Jurkat, Clone E6-1 (cell line): ENCODE measurements at regions not wholly inside any gene's neighbourhood (a gene's known extent, or its start where the extent isn't known, plus 50 kb on each side); places are given as distances from the start of the nearest gene placed in this dataset.
A peak's percentile ranks its signal among the peaks of the same experiment; 100 is the strongest.

ENCODE experiments used
- DNase-seq: peaks from one replicate; pipeline ENCODE4 v3.0.0-alpha.2; 2011; ENCODE audit warnings: low read depth, low spot score
- H3K4me3 ChIP-seq: 2 replicates; pipeline ENCODE4 v1.5.1; 2011; ENCODE audit warnings: mild to moderate bottlenecking, low read length, control low read depth, moderate library complexity

DNA sequence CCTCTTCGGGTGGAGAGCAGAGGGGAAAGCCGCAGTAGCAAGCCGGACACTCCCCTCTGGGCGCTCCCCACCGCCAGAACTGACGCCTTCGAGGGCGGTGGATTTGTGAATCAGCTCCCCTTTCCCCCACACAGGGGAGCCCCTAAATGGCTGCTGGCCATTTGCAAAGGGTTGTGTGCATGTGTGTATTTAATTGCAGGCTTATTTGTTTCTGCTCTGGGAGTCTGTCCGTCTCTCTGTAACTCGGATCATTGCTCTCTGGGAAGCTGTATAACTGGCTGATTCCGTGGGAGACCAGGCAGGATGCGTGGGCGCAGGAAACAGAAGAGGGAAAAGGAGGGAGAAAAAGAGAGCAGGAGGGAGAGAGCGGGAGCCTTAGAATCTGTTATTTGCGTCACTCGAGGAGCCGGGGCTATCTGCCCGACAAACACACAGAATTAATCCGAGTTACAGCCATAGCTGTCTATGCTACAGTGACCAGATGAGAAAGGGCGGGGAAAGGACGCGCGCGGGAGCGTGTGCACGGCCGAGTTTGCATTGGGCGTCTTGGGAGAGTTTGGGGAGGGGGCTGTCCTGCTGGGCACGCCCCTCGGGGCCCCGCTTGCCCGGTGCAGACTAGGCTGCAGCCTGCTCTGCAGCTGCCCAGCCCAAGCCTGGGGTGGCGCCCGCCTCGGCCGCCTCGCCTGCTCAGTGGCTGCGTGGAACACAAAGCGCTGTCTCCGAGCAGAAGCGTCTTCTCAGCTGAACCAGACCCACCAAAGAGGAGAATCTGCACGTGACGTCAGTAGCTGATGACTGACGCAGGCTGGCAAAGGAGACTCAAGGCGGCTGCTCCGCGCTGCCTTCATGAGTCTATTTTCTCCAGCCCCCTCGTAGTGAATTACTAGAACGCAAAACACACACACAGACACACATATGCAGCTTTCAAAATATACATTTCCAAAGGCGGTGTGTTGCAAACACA lies 105.3 kb upstream of the HSD17B12 start:
- H3K4me3 ChIP-seq = no peak overlapping the region
- DNase-seq = no peak

DNA sequence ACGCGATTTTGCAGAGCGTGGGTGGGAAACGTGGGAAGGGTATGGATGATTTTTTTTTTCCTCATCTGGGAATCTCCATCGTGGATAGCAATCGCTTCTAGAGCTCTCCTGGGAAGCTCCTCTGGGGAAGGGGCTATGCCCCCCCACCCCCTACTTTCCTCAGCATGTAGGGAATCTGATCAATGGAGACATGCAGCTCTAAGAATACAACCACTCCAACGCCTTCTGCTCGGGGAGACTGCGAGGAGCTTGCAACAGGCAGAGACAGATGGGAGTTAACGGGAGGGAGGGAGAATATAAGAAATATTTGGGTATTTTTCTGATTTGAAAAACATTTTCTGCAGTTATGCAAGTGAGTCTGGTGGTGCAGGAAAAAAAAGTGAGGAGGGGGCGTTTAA lies 104.6 kb upstream of the HSD17B12 start:
- no peak overlapping the region for H3K4me3 ChIP-seq
- no peak for DNase-seq

DNA sequence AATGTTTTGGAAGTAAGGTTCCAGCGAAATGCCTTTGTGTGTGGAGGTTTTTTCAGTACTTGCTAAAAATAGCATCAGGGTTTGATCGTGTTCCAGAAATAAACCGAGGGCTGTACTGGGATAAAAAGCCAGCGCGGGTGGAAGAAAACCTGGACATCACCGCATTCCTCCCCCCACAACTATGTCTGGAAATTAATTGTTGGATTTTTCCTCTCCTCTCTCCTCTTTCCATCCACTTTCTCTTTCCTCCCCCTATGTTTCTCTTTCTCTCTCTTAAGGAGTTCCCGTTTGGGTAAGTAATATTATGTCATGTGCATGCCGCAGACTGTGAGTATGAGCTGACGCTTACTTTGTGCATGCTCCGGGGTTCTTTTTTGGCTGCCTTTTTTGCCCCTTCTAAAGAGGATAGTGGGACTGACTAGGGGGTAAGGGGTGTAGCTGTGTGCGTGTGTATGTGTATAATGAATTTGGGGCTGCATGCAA lies 104.2 kb upstream of the HSD17B12 start:
- H3K4me3 ChIP-seq = no peak overlapping the region
- DNase-seq = no peak

DNA sequence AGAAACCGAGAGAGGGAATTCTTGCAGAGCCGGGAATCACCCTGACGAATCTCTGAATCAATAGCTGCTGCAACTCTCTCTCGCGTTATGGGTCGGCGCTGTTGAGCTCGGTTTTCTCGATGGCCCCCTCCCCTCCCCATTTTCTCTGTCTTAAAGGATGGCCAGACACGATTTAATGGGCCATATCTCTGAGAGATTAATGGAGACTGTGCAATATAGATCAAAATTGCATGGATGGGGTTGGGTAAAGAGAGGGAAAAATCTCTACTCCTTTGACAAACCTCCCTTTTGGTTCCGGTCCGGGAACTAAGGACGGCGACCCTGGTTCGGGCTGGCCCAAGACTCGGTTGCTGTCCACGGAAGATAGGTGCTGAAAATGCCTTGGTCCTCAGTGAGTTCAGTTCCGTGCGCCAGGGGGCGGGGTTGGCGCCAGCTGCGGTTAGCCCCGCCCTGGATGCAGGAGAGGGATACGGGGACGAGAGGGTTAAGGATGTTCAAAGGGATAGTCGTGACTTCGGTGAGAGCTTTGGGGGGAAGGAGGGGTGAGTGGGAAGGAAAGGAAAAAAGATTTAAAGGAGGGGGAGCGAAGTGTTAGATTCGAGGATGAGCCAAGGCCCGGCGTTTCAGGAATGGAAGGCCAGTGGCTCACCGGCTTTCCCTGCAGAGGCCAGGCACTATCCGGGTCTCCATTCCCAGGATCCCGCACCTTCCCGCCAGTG lies 103.6 kb upstream of the HSD17B12 start:
- DNase-seq = peak; percentile 39
- H3K4me3 ChIP-seq = no peak overlapping the region

DNA sequence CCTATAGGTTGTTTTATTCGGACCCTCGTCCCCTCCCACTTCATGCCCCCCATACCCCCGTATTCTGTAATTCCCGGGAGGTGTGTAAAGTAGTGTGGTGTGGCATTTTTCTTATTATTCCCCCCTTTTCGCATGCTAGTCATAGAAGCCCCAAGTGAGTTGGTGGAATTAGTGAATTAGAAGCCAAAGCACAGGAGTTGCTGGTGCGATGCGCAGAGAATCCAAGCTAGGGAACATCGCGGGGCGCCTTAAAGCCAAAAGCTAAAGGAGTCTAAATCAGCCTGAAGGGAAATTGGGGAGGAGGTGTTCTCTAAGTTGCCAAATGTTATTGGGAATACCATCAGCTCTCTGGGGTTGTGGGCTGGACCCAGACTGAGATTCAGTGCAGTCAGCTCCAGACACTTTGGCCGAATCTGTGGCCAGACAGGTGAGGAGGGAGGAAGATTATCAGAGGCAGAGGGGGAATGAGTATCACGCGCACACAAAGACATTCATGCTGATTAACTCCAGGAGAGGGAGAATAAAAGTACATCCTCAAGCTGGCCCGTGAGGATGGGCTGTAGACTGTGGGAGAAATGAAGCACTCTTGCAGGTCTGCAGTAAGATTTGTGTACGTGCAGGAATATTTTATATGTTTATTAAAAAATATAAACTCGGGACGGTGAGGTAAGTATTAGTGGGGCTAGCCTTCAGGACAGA lies 102.8 kb upstream of the HSD17B12 start:
- H3K4me3 ChIP-seq = no peak overlapping the region
- DNase-seq = no peak

DNA sequence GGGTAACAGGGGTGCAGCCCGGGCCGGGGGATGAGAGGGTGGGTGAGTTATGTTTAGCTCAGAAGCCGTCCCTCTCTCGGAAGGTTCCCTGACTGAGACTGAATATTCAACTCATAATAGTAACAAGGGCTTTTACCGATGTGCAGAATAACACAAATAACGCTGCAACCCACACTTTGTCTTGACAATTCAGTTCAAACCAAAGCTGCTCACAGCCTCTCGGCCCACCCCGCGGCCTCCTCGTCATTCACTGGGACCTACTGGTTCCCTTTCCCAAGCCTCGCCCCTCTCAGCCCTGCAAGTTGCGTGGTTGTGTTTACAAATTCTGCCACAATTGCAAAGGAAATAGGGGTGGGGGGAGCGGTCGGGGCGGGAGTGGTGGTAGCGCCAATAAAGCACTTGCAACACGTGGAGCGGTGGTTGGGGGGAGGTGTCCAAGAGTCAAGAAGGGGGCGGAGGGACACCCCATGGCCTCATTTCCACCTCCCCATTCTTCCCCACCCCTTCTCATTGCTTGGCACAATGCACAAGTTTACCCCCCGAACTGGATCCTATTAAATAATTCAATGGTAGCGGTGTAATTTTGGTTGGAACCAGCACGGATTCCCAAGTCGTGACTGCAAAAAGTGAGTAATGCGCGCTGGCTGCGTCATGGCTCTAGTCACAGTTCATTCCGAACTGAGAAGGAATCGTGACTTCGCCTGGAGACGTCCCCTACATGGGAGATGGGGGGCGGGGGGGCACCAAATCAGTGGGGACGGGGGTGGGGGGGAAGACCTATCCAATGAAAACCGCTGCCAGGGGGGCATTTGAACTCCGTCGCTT lies 102.0 kb upstream of the HSD17B12 start:
- DNase-seq = no peak
- peak overlapping the region; percentile 55 for H3K4me3 ChIP-seq

DNA sequence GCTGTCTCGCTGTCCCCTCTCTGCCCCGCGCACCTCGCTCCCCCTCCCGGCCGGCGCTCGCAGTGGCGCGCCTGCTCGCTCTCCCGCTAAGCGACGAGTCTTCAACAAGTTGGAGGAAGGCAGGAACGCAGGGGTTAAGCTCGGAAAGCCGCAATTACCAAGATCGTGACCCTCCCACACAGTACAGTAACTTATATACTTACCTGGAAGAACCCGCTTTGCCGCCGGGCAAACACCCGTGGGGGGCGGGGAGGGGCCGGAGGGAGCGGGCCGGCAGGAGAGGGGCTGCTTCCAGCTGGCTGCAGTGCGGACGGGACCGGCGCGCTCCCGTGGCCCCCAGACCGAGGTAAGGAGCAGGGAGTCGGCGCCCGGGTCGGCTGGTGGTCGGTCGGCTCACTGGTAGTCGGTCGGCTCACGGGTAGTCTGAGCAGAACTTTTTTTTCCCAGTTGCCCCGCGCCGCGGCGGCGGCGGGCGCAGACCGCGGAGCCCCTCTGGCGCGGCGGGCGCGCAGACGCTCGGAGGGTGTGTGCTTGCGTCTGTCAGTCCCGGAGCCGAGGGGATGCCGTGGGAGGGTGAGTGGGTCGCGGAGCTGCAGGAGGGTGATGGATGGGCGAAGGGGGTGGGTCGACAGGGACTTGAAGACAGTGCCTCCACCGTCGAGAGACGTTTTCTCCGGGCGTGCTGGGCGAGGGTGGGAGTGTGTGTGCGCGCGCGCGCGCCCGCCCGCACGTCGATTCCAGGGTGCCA lies 101.2 kb upstream of the HSD17B12 start:
- H3K4me3 ChIP-seq = peak overlapping the region; percentile 55
- DNase-seq = peak; percentile 42

DNA sequence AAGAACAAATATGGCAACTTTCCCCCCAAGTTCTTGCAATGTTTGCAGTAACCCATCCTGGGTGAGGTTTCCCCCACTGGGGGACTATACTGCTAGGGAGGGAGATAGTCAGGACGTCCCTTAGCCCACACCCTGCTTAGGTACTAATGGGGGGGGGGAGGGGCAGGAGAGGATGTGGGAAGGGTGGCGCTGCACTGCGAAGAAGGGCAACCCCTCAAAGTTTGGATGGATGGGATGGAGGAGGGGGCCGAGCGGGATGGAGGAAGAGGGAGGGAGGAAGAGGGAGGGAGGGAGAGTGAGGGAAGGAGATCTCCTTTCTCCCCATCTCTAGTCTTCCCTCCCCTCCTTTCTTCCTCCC lies 100.6 kb upstream of the HSD17B12 start:
- DNase-seq = no peak

DNA sequence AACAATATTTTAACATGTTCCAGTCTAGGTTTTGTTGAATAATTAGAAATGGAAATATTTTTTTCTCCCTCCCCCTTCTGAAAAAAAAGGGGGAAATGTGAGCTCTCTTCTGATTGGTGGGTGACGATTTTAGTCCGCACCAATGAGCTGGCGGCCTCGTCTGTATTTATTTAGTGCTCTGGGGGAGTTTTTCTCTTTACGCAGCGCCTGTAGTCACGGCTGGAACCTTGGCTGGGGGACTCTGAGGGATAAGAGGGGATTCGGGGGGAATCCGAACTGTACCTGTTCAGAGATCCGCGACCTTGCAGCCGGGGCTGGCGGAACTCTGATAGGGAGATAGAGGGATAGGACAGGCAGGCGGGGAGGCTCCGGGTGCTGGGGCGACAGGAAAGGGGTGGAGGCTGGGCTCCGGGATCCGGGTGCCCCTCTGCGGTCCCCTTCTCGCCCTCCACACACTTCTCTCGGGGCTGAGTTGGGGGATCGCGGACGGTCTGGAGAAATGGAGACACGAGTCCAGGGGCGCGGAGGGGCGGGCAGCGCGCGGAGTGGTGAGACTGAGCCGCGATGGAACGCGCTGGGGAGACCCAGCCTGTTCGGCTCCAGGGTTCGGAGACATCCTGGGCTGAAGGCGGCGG lies 99.7 kb upstream of the HSD17B12 start:
- H3K4me3 ChIP-seq = no peak overlapping the region
- no peak for DNase-seq

More for the DNA sequence above, 100.6 kb upstream of the HSD17B12 start:
- H3K4me3 ChIP-seq = peak overlapping the region; percentile 55

DNA sequence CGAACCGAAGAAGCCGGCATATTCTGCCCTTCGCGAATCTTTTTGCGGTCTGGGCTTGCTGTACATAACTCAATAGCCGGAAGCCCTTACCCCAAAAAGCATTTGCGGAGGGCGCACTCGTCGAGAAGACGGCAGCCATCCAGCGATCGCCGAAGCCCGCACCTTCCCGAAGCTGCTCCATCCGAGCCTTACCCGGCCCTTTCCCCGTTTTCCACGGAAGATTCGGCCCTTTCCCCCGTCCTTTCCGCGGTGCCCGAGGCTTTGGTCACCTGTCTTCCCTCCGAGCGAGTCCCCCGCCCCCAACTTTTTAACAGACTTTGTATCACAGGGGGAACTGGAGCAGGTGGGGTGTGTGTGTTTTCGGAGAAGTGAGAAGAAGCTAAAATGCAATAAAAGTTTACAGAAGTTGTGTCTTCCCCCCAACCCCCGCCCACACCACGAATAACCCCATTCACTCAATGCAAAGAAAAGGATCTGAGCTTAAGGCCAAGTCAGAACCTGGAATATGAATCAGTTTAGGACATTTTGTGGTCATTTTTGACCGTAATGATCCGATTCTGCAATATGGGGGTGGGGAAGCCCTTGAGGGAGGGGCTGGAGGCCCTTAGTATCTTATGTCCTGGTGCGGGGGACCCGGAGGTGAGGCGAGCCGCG lies 99.0 kb upstream of the HSD17B12 start:
- no peak overlapping the region for H3K4me3 ChIP-seq
- no peak for DNase-seq

DNA sequence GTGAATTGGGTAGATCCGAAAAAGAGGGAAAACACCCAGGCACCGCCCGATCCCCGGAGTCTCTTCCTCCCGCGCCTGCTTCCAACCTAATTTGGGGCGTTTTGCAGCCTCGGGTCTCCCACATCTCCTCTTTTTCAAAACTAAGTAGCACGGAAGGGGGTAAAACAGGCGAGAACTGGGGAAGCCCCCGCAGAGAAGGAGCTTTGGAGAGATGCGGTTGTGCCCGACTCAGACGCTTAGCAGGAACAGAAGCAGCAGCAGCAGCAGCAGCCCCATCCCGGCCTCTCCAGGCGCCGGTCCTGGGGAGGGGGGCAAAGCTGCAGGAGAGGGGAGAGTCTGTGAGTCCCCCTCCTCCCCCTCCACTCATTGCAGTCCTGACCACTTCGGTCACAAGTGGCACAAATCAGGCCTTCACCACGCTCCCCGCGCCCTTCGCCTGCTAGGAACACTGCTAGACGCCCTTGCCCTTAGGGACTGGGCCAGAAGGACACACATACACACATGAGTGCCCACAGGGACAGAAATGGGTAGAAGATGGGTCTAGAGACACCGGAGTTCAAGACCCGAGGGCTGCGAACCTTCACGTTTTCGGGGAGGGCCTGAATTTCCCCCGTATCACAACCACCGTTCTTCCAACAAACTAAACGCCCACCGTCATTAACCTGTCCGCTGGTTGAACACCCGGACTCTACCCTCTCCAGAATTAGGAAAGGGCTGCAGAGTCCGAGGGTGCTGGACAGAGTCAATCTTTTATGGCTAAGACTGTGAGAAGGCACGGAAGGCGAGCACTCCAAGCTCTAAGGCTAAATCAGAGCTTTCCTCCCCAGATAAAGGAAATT lies 98.3 kb upstream of the HSD17B12 start:
- DNase-seq = no peak
- no peak overlapping the region for H3K4me3 ChIP-seq

DNA sequence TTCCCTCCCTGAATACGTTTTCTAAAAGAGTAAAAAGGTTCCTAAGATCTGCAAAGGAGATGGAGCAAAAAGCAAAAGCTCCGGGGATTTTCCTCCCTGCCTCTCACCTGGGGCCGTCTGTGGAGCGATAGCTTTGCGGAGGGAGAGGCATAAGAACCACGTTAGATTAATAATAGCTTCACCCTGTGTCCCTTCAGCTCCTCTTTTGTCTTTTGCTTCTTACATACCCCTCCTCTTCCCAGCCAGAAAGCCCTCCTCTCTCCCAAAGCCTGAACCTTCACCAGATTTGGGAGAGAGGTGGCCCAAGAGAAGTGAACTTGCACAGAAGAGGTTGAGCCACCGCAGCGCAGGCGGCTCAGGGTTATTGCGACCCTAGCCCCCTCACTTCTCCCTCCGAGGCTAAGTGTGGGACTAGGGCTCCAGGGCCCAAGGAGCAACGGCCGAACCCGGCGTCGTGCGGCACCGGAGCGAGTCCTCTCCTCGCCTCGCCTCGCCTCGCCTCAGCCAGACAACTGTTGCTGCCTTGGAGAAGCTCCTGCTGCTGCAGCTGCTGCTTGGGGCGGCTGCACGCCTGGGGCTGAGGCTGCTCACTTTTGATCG lies 97.6 kb upstream of the HSD17B12 start:
- no peak overlapping the region for H3K4me3 ChIP-seq
- no peak for DNase-seq

DNA sequence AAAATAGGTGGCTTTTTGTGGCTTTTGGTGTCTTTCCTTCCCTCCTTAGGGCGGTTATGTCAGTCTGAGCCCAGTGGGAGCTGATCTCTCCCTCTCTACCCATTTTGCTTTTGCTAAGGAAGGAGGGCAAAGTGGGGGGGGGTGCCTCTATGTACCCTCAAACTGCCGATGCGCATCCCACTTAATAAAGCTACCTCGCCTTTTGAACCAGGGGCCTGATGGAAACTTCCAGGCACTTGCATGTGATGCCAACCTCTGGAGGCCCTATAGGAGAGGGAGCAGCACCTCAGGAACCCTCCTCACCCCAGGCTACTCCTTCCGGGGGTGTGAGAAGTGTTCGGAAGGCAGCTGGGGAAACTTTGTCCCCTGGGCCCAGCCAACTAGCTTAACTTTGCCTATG lies 97.0 kb upstream of the HSD17B12 start:
- DNase-seq = no peak
- H3K4me3 ChIP-seq = no peak overlapping the region

DNA sequence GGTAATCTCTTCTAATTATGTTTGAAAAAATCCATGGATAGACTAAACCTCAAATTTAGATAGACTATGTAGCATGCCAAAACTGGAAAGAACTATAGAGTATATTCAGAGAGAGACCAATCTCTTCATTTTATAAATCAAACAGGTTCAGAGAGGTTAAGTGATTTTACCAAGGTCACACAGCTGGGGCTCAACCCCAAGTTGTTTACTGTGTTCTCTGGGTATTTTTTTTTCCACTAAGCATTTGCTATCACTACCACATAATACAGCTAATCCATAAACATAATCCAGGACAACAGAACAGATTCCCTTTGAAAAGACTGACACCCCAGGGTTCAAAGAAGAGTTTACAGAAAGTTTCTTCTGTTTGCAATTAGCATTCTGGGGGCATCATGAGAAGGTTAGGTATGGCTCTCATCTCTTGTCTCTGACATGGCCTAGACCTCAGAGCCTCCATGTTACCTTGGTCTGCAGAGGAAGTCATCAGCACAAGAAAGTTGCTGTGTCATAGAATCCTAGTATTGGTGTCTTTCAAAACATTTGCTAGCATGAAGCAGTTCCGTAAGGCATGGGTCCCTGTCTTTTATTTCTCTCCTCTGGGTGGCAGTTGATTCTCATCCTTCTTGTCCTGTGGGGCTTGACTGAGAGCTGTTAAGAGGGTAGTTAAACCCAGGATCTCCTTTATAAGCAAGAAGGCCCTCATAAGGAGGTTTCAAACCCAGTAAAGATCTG lies 94.5 kb upstream of the HSD17B12 start:
- DNase-seq = no peak
- no peak overlapping the region for H3K4me3 ChIP-seq

DNA sequence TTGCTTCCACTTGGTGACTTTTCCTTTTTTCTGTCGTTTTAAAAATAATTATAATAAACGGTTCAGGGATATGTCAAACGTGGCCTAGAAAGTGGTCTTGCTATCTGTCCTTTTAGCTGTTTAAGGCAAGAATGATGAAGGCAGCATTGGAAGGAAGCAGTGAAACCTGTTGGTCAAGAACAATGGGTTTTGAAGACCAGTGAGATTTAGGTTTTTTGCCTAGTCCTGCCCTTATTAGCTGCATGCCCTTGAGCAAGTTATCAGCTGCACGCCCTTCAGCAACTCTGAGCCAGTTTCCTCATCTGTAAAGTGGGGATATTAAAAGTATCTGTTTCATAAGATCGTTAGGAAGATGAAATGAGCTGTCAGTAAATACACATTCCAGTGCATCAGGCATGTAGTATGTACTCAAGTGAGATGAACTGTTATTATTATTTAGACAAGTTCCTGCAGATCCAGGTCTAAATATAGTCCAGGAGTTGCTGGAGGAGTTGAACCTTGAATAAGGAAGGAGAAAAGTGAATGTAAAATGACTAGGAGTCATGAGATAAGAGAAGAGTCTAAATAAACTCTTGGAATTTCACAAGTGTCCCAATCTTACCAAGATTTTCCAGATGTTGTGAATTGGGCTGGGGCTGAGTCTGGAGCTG lies 90.8 kb upstream of the HSD17B12 start:
- no peak for DNase-seq
- no peak overlapping the region for H3K4me3 ChIP-seq
